LNCAP (cell line): ENCODE measurements at regions not wholly inside any gene's neighbourhood (a gene's known extent, or its start where the extent isn't known, plus 50 kb on each side); places are given as distances from the start of the nearest gene placed in this dataset.

Source experiments
- CTCF ChIP-seq: fragments of 450-650 bp; IDR thresholded peaks from 2 replicates; pipeline ENCODE4 v1.5.1; 2017; ENCODE audit warnings: mild to moderate bottlenecking

GRCh38 chr2:215731108-215731658 lies 282.2 kb downstream of the MREG start:
- TF ChIP-seq CTCF: no peak

DNA sequence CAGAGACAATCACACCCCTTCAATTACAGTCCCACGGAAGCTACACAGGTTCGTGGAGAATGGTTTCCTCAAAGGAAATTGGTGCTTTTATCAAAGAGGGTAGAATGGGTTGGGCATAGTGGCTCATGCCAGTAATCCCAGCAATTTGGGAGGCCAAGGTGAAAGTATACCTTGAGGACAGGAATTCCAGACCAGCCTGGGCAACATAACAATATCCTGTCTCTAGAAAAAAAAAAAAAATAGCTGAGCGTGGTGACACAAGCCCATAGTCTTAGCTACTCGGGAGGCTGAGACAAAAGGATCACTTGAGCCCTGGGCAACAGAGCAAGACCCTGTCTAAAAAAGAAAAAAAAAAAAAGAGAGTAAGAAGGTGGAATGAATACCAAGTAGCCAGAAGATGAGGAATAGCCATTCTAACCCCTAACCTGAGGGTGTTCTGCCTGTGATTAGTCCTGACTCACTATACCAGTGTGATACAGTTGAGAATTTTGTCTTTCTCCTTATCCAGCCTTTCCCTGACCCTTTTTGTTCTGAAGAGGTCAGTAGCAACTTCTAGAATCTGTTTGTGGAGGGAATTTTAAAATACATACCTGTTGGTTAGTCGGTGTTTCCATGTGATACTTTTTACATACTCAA lies 283.2 kb downstream of the MREG start:
- TF ChIP-seq CTCF: no peak

- no peak for TF ChIP-seq CTCF
Measured at GRCh38 chr2:215728504-215729065, 284.8 kb downstream of the MREG start.

DNA sequence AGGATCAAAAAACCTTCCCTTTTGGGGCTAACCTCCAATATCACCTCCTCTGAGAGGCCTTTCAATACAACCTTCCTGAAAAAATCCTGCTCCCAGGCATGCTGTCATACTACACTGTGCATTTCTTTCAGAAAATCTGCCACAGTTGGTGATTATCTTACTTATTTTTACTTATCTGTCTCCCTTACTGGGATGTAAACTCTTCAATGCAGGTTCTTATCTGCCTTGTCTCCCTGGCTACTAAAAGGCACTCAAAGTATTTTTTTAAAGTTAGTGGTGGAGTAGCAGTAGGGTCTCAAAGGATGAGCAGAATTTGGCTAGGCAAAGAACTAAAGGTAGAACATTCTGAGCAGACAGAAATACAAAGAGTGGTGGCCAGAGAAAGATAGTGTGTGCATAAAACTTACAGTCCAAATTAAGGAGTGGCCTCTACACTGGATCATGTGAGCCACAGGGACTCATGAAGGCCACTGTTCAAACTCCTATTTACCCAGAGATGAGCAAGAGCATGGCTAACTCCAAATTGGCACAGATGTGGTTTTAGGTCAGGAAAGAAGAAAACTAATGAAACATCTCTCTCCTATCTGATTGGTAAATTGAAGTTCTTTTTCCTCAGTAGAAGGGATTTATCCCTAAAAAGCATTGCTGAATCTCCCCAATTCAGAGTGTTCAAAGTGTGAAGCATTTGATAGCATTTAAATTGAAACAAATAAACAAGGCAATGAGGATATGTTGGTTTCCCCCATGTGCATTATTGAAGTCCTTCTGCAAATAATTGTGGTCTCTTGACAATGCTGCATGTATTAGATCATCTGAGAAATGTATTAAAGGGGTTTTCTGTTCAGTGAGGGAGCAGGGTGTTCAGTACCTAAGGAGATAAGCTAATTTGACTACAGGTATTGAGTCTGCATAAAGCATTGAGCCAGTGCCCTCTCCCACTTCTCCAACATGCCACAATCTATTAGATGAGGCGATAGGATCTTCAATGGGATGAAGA lies 285.5 kb downstream of the MREG start:
- TF ChIP-seq CTCF: no peak

DNA sequence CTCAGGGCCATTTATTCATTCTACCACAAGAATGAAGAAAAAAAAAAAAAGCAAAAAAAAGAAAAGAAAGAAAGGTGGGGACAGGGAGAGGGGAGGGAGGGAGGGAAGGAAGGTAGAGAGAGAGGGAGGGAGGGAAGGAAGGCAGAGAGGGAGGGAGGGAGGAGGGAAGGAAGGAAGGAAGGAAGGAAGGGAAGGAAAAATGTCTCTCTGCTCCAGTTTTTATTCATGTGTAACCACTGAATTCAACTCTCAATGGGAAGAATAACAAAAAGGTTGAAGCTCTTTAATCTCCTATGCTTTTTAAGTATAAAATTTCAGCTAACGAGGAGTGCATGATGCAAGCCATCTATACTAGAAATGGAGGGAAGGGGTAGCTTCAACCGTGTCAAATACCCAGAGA lies 287.3 kb downstream of the MREG start:
- TF ChIP-seq CTCF: no peak

DNA sequence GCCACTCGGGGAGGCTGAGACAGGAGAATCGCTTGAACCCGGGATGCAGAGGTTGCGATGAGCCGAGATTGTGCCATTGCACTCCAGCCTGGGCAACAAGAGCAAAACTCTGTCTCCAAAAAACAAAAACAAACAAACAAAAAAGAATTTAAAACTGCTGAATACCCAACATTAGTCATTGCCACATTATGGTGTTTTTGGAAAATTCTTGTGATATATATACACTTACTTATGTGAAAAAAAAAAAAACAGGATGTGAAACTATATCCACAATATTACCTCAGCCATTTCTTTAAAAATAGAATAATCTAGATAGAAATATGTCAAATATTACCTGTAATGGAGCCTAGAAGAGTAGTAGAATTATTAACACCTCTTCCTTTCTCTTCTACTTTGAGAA lies 288.3 kb upstream of the FN1 start:
- TF ChIP-seq CTCF: no peak

DNA sequence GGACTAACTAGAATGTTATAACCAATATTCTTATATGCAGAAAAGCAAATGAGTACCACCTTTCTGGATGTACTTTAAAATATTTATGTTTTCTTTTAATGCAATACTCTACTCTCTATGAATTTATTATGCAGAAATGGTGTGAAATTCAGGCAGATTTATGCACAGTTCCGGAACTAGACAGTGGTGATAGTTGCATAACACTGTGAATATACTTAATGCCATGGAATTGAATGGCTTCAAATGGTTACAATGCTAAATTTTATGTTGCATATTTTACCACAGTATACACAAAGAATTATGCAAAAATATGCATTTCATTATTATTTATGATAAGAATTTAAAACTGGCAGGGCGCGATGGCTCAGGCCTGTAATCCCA lies 287.8 kb upstream of the FN1 start:
- no peak for TF ChIP-seq CTCF
